ENCODE measurements at regions not wholly inside any gene's neighbourhood (a gene's known extent, or its start where the extent isn't known, plus 50 kb on each side); places are given as distances from the start of the nearest gene placed in this dataset.

GRCh38 chr10:88219753-88220152, 356.3 kb downstream of the PTEN start:
- TF ChIP-seq POLR2A (IDR thresholded peaks at IDR 0.05; ENCODE audit: control extremely low read depth in 1 of 2, low read depth in 2 of 2, low read length in 2 of 2) (no peak), CEBPB (IDR thresholded peaks at IDR 0.05; ENCODE audit: low read depth, low read length) (no peak), RAD21 (IDR thresholded peaks at IDR 0.05 in 1 of 2, conservative IDR thresholded peaks at IDR 0.05 in 1 of 2; ENCODE audit: low read depth in 2 of 2, low read length in 2 of 2) (no peak), PHF8 (conservative IDR thresholded peaks at IDR 0.05; ENCODE audit: low read depth, low read length) (no peak), NANOG (IDR thresholded peaks at IDR 0.05; ENCODE audit: insufficient read depth, low read depth, low read length, poor library complexity, severe bottlenecking) (no peak), POLR2AphosphoS5 (IDR thresholded peaks at IDR 0.05; ENCODE audit: low read depth, low read length) (no peak), SIRT6 (IDR thresholded peaks at IDR 0.05; ENCODE audit: low read length) (no peak)
- TF ChIP-seq, protein P1, sequence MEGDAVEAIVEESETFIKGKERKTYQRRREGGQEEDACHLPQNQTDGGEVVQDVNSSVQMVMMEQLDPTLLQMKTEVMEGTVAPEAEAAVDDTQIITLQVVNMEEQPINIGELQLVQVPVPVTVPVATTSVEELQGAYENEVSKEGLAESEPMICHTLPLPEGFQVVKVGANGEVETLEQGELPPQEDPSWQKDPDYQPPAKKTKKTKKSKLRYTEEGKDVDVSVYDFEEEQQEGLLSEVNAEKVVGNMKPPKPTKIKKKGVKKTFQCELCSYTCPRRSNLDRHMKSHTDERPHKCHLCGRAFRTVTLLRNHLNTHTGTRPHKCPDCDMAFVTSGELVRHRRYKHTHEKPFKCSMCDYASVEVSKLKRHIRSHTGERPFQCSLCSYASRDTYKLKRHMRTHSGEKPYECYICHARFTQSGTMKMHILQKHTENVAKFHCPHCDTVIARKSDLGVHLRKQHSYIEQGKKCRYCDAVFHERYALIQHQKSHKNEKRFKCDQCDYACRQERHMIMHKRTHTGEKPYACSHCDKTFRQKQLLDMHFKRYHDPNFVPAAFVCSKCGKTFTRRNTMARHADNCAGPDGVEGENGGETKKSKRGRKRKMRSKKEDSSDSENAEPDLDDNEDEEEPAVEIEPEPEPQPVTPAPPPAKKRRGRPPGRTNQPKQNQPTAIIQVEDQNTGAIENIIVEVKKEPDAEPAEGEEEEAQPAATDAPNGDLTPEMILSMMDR (IDR thresholded peaks at IDR 0.05; ENCODE audit: control extremely low read depth in 1 of 3, insufficient read depth in 1 of 3, low read depth in 1 of 3, low read length in 3 of 3): no peak

Measured in H1 (cell line).